ENCODE measurements at regions not wholly inside any gene's neighbourhood (a gene's known extent, or its start where the extent isn't known, plus 50 kb on each side); places are given as distances from the start of the nearest gene placed in this dataset.

DNA sequence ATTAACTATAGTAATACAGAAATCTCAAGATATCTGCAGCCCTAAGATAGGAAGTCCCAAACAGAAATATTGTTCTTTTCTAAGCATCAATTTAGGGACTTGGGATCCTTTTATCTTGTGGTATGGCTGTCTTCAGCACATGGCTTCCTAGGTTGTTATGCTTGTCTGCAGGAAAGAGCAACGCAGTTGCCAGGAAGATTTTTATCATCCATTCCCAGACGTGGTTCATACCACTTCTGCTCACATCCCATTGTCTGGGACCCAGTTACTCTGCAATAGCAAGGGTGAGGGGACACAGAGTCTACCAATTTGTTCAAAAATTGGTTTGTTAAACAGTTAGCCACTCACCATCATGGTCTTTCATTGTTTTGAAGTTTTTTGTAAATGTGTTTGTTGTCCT lies 85.6 kb upstream of the RXFP2 start:
- H3K36me3 ChIP-seq = no peaks in the 10 kb centered on the region
- H3K4me3 ChIP-seq = no peak overlapping the region
- WGBS, 2 donors = 47 to 64% methylated on average over 2 of the region's 2 CpGs
- ATAC-seq = no peak
- intact Hi-C loops (cut with DNase I) = no loop called here
- no peak for FAIRE-seq
- no peaks in the 10 kb centered on the region for H3K4me1 ChIP-seq
- no peaks in the 10 kb centered on the region for H3K9me3 ChIP-seq
- no peak overlapping the region for H3K27ac ChIP-seq
- no peak for DNase-seq
- no peaks in the 10 kb centered on the region for H3K27me3 ChIP-seq
- TF ChIP-seq, protein P1, sequence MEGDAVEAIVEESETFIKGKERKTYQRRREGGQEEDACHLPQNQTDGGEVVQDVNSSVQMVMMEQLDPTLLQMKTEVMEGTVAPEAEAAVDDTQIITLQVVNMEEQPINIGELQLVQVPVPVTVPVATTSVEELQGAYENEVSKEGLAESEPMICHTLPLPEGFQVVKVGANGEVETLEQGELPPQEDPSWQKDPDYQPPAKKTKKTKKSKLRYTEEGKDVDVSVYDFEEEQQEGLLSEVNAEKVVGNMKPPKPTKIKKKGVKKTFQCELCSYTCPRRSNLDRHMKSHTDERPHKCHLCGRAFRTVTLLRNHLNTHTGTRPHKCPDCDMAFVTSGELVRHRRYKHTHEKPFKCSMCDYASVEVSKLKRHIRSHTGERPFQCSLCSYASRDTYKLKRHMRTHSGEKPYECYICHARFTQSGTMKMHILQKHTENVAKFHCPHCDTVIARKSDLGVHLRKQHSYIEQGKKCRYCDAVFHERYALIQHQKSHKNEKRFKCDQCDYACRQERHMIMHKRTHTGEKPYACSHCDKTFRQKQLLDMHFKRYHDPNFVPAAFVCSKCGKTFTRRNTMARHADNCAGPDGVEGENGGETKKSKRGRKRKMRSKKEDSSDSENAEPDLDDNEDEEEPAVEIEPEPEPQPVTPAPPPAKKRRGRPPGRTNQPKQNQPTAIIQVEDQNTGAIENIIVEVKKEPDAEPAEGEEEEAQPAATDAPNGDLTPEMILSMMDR (IDR thresholded peaks at IDR 0.05) = no peak

DNA sequence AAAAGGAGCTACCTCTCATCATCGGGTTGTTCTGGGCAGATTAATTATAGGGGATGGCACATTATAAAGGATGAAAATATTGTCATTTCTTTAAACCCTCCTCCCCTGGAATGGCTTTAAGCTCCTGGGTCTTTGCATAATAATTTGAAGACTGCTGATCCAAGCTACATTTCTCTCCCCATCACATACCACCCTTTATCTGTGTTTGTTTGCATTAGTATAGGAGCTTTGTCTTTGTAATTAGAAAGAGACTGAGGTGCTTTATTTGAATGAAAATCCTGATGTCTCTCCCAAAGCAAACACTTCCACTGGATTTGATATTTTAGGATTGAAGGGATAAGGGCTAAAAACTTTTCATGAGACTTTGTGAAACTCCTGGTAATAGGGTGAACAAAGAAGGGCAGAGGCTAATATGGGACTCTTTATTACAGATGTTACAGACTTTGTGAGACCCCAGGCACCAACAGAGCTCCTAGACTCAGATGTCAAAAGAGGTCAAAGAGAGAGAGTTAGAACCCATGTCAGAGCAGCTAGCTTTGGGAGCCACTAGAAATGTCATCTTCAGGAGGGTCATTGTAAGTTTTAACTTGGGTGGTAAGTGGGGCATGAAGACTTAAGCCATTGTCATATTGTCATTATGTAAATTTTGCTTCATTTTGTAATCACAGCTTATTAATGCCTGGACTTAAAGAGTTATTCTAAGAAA lies 75.3 kb upstream of the RXFP2 start:
- H3K27ac ChIP-seq = no peak overlapping the region
- intact Hi-C loops (cut with DNase I) = no loop called here
- no peaks in the 10 kb centered on the region for H3K4me1 ChIP-seq
- DNase-seq (no peak), ATAC-seq (no peak), FAIRE-seq (no peak)
- H3K36me3 ChIP-seq = no peaks in the 10 kb centered on the region
- no peaks in the 10 kb centered on the region for H3K9me3 ChIP-seq
- H3K27me3 ChIP-seq = peaks cover 0 to 3% (median 0%) of the 10 kb centered on the region in 4 donors
- no peak overlapping the region for H3K4me3 ChIP-seq
- TF ChIP-seq, protein P1 (IDR thresholded peaks at IDR 0.05) = no peak
- 23 to 25% methylated on average over 1 of the region's 1 CpG for WGBS, 2 donors

DNA sequence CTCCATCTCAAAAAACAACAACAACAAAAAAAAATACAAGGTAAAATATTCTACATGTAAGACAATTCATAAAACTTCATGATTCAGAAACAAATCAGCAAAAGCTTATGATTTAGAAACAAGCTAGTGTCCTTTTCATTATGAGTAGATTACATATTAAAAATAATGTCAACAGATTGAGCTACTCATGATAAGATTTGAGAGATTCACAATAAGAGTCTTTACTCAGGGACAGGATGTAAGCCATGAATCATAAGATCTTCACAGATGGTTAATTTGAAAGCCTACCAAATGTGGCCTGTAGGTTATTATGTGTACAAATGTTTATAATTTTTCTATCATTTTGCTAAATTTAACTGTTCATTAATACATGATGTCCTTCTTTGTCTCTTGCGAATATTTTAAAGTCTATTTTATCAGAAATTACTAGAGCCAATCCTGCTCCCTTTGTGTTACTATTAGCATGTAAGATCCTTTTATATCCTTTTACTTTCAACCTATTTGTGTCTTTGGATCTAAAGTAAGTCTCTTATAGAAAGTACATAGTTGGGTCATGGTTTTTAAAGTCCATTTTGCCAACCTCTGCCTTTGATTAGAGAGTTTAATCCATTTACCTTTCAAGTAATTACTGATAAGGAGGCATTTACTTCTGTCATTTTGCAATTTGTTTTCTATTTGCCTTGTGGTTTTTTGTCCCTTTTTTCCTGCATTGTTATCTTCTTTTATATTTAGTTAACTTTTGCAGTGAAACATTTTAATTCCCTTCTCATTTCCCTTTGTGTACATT lies 68.3 kb upstream of the RXFP2 start:
- DNase-seq (no peak), ATAC-seq (no peak), FAIRE-seq (no peak)
- H3K4me1 ChIP-seq = no peaks in the 10 kb centered on the region
- no peaks in the 10 kb centered on the region for H3K9me3 ChIP-seq
- no peaks in the 10 kb centered on the region for H3K36me3 ChIP-seq
- intact Hi-C loops (cut with DNase I) = no loop called here
- H3K27ac ChIP-seq = no peak overlapping the region
- no peaks in the 10 kb centered on the region for H3K27me3 ChIP-seq
- 78 to 85% methylated on average over 1 of the region's 1 CpG for WGBS, 2 donors
- no peak overlapping the region for H3K4me3 ChIP-seq
- TF ChIP-seq, protein P1 (IDR thresholded peaks at IDR 0.05) = no peak

DNA sequence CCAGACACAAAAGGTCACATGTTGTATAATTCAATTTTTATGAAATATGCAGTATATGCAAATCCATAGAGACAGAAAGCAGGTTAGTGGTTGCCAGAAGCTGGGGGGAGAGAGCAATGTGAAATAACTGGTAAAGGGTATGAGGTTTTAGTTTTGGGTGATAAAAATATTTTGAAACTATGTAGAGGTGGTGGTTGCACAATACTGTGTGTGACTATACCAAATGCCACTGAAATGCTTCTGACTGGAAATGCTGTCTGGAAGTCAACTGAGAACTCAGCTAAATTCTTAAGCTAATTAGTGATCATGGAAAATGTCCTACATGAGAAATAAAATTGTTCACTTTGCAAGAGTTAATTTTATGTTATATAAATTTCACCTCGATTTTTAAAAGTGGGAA lies 65.3 kb upstream of the RXFP2 start:
- DNase-seq (no peak), FAIRE-seq (no peak), ATAC-seq (no peak)
- 50 to 53% methylated on average over 1 of the region's 1 CpG for WGBS, 2 donors
- Histone ChIP-seq H3K4me1 (no peaks in the 10 kb centered on the region), H3K36me3 (no peaks in the 10 kb centered on the region), H3K27ac (no peak overlapping the region), H3K4me3 (no peak overlapping the region), H3K27me3 (no peaks in the 10 kb centered on the region), H3K9me3 (no peaks in the 10 kb centered on the region)
- intact Hi-C loops (cut with DNase I) = no loop called here
- TF ChIP-seq, protein P1 (IDR thresholded peaks at IDR 0.05) = no peak

DNA sequence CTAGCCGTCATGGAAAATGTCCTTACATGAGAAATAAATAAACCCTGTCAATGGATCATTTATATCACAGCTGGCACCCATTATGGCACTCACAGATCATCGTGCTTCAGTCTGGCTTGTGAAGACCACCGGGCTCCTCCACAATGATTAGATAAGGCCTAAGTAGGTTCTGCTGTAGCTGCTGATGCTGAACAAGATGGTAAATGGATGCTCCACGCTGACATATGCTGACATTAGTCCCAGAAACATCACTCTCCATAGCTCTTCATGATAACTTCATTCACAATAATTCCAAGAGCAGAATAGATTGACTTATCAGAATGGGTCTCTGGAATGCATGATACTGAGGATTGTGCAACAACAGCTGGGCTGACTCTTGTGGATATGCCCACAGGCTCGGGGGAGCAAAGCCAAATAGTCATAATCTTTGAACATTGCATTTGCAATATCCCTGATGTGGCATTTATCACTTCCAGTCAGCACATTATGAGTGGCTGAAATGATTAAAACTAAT lies 63.8 kb upstream of the RXFP2 start:
- ATAC-seq = no peak
- TF ChIP-seq, protein P1 (IDR thresholded peaks at IDR 0.05) = no peak
- H3K9me3 ChIP-seq = no peaks in the 10 kb centered on the region
- no peak overlapping the region for H3K27ac ChIP-seq
- H3K36me3 ChIP-seq = no peaks in the 10 kb centered on the region
- no peak overlapping the region for H3K4me3 ChIP-seq
- H3K4me1 ChIP-seq = no peaks in the 10 kb centered on the region
- no peak for FAIRE-seq
- intact Hi-C loops (cut with DNase I) = no loop called here
- no peaks in the 10 kb centered on the region for H3K27me3 ChIP-seq
- 15 to 16% methylated on average over 5 of the region's 5 CpGs for WGBS, 2 donors
- no peak for DNase-seq

All from pancreas (tissue), 10 donors.